Anterior cingulate cortex (tissue), 58 donors: ENCODE measurements at regions not wholly inside any gene's neighbourhood (a gene's known extent, or its start where the extent isn't known, plus 50 kb on each side); places are given as distances from the start of the nearest gene placed in this dataset.

Source experiments
- DNase-seq, 58 donors: peaks; one replicate each; lab custom pipeline; 2025; lab: John Stamatoyannopoulos, UW

DNA sequence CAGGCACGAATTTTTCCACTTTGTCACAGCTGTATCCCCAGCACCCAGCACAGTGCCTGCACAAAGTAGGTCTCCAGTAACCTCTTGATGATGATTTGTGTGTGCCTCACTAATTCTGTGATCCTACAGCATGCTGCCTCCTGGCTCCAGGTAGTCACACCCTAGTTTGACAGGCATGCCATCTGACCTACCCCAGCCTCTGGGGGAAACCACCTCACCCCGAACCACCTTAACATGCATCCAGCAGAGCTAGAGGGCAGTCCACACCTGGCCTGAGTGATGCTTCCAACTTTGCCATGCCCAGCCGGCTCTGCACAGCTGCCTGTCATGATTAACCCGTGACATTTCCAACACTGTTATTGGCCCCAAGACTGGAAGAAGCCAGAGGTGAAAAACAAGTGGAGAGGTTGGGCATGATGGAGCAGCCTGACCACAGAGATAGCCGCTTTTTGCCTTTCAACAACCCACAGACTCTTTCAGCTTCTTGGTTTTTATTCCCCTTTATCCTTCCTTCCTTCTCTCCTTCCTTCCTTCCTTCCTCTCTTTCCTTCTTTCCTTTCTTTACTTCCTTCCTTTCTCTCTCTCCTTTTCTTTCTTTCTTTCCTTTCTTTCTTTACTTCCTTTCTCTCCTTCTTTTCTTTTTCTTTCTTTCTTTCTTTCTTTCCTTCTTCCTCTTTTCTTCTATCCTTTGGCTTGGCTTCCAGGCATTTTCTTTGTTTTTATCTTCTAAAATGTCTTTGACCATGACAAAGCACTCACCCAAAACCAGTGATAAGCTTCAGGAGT lies 294.4 kb upstream of the SIX2 start:
- DNase-seq = no peak

DNA sequence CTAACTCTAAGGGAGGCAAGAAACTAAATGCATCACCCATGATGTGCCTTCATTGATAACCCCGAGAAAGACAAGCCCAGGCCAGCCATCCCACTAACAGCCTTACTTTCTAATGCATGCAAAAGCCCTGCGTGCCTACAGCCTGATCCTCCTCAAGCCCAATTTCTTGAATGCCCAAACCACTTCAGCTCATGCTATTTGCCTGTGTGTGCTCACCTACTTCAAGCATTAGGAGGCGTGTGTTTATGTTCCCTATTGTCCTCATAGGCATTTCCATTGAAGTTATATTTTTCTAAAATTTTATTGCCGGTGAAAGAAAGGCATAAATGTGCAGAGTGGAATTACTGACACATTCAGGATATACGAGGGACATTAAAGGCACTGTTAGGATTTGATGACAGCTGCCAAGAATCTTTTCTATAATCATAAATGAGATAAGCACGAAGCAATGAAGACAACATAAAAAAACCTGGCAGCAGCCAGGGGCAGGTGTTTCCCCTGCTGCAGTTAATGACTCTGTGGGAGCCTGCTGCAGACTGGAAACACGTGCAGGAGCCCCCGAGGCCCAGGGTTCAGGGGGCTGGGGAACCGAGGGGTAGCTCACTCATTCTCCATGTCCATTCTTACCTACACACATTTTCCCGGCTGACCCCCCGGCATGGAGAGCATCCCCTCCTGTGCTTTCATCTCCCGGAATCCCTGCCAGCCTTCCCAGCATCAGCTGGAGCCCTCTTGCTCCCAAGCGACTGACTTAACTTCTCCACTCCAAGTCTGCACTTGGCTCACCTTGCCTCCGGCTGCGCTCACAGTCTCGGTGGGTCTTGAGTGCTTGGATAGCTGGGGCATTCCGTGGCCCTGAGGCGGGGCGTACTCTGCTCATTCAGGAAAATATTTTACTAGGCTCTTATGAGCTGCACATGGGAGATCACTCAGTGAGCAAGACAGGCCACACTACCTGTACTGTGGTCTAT lies 292.3 kb upstream of the SIX2 start:
- no peak for DNase-seq

DNA sequence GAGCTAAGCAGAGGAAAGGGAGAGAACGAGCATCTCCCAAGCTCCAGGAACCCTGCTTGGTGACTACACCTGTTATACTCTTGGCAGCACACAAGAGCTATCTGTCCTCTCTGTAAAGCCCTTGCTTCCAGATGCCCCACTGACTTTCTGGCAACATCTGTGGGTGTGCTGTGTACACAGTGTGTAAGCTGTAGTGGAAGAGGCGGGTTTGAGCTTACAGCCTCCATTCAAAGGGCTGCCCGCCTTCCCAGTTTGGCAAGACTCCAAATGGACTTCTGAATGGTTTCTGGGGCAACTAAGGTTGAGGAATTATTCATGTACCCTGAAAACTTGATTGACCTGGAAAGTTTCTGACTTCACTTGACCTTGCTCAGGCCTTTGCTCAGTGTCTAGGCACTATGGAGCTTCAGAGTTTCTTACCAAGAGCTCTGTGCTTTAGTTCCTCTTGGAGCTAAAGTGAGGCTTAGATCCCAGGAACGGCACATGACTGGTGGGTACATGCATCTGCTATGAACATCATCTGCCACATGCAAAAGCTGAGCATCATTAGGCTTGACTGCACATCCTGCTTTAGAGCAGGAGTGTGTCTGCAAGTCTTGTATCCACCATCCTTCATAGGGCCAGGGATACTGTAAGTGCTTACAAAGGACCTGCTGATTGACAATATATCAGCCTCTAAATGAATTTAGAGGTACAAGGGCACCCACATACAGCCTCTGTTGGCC lies 290.9 kb upstream of the SIX2 start:
- DNase-seq = peak in 8 of 58 donors; percentile 0 to 18 (median 2)

DNA sequence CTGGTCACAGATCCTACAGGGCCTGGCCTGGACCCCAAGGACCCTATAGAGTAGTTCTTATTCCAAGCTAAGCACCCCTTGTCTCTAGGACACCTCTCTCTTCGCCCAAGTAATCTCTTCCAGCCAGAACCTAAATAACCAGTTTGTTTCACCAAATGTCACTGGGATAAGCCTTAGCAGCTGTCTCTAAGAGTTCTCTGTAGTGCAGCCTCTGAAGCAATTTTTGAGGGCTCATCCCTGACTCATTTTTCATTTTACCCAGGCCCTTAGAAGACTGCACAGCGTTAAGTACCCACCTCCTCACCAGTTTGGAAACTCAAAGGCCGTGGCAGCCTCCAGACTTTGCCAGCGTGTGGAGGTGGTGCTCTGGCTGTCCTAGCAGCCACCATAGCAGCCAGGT lies 290.1 kb upstream of the SIX2 start:
- DNase-seq = no peak

DNA sequence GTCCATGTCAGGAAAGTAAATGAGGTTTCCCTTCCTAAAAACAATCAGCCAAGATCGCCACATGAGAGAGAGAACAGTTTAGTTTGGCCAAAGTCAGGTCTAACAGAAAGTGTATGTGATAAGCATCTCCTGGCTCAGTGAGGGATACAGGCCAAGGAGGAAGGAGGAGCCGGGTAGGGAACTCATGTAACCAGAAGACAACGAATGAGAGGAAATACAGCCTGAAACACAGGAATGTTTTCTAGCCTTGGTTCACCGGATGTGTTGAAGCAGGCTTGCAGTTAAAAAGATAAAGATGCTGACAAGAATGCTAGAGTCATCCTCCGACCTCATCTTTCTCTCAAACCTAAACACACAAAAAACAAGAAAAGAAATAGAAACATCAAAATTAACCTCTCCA lies 283.9 kb upstream of the SIX2 start:
- no peak for DNase-seq

DNA sequence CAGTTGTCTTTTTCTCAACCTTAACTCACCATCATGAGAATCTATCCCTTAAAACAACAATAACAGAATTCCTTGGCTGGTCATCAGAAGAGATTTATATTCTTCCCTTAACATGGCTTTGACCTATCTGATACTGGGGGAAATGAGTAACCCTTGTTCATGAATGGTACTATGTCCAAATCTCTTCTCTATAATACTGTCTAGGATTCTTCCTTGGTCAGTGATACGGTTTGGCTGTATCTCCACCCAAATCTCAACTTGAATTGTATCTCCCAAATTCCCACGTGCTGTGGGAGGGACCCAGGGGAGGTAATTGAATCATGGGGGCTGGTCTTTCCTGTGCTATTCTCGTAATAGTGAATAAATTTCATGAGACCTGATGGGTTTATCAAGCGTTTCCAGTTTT lies 282.0 kb upstream of the SIX2 start:
- DNase-seq = no peak

DNA sequence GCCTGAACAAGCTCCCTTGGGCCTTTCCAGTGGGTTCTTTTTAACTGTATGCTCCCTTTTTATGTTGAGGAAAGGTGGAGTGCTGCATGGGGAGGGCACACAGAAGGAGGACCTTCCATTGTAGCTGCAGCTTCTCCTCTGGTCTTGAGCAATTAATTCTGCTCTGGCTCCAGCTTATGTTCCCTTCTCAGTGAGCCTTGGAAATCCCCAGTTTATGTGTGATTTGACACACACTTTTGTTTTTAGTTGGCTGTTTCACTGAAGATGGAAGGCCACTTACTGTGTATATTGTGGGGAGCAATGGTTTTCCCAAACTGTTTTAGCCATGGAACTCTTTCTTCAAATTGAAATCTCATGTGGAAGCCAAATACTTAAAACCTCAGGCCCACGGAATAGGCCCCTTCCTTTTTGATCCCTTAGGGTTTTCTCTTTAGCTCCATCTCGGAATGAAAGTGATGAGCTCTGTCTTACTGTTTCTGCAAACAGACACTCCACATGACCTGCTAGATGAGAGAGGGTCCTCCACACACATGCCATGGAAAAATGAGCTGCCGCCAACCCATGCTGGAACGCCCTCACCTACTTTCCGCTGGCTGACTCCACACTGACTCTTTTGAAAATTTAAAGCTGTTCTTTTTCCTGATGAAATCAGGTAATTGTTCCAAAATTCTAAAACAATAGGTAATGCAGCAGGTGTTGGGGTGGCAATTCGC lies 280.9 kb upstream of the SIX2 start:
- no peak for DNase-seq

DNA sequence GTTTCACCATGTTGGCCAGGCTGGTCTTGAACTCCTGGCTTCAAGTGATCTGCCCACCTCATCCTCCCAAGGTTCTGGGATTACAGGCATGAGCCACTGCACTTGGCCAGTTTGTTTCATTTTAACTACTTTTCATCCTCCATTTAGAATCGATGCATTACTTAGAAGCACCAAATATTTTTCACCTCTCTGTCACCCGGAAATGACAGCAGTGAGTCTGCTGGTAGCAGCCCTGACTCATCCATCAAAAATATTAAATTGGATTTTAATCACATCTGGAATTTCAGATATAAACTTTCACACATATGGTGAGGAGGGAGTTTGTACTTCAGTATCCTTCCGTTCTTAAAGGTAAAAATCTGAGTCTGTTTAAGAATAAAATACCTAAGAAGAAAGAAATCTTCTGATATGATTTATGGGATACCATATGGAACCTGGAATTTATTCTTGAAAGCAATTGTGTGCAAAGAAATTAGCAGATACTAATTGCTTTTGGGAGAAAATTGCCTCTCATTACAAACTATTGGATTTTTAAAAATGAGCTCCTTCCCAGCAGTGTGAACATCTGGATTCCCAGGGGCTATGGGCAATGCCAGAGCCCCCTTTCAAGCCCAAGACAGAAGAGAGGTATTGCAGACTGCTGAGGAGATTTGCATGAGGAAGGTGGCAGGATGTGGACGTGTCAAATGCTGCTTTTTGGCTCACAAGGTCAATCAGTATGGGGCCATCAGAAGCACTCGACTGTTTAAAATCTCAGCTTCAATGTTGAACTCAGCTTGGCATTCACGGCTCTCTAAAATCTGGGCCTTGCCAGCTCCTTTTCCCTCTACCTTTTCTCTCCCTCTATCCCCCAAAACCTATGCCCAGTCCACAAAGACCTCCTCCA lies 279.5 kb upstream of the SIX2 start:
- DNase-seq = no peak

DNA sequence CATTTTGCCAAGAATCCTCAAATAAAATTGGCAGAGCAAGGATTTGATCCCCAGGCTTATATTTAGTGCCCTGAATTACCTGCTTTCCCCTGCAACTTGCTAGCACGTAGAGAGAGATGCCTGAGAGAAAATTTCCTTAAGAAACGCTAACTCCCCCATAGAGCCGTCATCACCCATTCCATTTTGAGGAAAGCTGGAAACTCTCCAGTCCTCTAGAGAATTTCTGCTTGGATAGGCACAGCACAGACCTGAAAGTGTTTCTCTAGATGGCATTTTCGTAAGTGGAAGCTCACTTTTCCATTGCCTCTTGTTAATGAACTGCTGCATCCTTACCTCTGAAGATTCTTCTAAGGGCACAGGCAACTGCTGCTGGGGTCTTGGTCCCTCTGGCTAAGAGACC lies 277.8 kb upstream of the SIX2 start:
- DNase-seq = peak in 1 of 58 donors; percentile 2

DNA sequence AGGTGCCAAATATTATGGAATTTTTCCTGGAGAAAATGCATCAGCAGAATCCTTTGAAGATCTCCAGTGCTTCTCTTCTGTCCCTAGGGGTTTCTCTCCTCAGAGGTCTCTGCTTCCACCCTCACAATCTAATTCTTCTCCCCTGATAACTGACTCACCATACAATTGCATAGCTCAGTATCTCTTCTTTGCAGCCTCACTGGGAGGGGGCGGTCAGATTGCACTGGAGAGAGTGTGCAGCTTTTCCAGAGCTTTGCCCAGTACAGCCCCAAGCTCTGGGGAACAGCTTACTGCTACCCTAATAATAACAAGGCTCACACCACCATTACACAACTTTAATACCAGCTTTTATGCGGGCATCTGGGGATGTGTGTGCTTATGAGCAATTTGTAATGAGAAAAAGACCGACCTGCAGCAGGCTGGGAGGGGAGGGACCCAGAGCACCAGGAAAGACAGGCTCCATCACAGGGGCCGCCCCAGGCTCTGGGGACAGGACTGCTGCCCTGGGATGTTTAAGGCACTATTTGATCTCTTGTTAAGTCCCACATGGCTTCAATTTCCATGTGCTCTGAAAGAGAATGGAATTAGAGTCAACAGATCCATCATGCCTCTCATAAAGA lies 276.6 kb upstream of the SIX2 start:
- DNase-seq = no peak

DNA sequence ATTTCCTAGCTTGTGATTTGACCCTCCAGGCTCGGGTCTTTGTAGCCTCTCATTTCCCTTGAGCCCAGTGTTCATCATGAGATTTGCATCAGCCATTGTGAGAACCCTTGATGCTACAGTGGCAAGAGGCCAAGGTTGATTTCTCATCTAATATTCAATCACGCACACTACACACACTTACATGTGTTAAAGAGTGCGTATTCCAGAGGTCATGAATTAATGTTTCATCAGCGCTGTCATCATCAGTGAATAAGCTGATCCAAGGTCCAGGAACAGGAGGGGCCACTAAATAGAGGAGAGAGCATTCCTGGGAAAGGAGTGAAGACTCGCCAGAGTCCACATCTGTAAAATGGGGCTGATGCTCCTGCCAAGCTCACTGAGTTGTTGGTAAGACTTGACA lies 276.1 kb upstream of the SIX2 start:
- DNase-seq = no peak

DNA sequence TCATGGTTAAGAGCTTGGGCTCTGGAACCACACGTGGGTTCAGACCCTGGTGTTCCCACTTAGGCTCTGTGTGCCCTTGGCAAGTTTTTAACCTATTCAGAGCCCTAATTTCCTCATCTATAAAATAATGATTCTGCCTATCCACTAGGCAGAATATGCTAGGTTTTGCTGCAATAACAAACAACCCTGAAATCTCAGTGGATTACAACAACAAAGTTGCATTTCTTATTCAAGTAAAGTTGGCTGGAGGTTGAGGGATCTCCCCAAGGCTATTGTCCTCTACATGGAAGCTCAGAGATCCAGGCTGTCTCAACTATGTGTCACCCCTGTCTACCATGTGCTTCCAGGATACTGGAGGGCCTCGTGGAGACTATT lies 275.4 kb upstream of the SIX2 start:
- no peak for DNase-seq

DNA sequence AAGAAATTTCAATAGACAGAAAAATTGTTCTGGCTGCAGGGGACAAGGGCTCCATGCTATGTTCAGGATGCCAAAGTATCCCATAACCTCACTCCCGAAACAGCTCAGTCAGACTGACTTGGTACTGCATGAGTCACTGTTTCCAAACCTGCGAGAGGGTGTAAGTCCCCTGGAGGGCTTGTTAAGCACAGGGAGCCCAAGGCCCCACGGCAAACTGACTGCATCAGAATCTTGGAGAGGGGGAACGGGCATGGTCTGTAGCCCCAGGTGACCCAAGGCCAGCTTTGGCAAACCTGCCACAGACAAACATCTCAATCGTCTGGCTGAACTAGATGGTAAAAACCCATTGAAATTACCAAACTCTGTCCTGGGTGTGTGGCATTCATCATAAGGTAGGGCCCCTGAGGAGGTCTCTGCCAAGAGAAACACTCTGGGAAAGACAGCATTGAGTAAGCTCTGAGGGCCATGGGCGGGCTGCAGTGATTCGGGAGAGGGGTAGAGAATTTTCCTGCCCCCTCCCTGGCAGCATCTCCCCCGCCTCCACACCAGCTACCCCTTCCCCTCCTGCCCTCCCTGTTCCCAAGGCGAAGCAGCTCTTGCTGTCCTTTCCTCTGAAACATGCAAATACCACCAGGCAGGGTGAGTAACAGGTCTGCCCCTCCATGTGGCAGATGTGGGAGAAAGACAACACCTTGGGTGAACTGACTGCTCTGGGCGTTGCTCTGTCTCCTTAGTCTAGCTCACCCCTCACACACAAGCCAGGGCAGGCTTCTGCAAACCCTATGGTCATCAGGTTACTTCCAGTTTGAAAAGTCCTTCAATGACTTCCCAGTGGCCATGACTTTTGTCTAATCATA lies 274.7 kb upstream of the SIX2 start:
- DNase-seq = no peak

DNA sequence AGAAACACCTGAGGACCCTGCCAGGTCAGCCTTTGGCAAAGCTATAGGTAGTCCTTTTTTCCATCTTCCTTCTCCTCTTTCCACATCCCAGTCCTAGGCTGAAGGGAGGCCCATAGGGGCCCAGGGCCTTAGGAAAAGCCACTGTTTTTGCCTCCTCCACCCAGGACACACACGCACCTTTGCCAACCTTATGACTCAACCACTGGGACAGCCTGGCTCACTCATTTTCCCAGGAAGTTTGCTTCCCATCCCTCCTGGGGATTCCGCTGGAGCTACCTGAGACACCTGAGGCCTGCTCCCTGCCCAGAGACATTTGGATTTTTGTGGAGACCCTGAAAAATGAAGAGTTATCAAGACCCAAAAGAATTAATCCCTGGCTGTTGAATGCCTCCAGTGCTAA lies 273.4 kb upstream of the SIX2 start:
- DNase-seq = no peak

DNA sequence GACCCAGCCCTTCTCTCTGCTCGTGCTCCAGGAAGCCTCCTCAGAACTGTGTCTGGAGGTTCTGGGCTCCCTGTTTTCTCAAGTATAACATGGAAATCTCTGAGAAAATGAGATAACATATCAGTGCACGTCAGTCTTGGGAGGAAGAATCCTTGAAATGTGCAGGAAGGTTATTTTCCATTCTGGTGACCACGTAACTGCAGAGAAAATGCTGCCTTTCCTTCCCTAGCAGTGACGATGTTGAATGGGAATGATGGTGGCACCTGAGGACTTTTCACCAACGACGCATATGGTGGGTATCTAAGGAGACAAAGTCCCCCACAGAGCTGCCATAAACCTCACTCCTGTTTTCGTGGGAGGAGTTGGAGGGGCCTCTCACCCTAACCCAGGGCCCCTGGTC lies 272.1 kb upstream of the SIX2 start:
- no peak for DNase-seq

DNA sequence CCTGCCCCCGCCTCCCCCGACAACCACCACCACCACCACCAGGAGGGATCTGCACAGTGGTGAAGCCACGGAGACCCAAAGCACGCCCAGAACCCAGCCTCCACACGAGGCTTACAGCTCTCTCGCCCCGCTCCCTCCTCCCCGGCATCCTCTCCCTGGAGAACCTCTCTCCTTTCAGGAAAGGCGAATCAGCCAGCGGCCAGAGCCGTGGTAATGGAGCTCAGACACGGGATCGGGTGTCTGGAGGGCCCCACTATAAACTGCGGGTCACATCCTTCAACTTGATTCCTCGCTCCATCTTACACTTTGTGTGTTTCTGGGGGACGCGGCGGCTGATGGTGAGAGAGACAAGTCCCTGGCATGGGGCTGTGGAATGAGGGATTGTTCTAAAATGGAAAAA lies 271.5 kb upstream of the SIX2 start:
- no peak for DNase-seq

DNA sequence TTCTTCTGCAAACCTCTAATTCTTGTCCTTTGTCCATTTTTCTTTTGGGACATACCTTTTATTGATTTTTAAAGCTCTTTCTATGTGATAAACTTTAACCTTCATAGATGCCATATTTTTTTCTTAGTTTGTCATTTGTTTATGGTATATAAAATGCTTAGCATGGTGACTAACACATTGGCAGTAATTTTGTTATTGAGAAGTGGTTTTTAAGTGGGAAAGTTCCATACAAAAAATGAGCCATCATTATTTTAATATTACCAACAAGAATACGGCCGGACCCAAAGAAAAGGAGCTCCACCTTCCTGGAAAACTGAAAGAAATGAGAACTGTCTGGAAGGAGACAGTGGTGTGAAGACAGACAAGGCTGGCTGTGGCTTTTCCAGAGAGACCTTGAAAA lies 270.1 kb upstream of the SIX2 start:
- DNase-seq = no peak
